ENCODE measurements at regions not wholly inside any gene's neighbourhood (a gene's known extent, or its start where the extent isn't known, plus 50 kb on each side); places are given as distances from the start of the nearest gene placed in this dataset.

- no peak overlapping the region for H3K27ac ChIP-seq (ENCODE audit: insufficient read depth, low read length)
- H4K91ac ChIP-seq (ENCODE audit: insufficient read depth, low read depth, low read length), result no peak overlapping the region
- no peak for ATAC-seq (ENCODE audit: low read depth)
- H3K9me3 ChIP-seq (ENCODE audit: control insufficient read depth, insufficient read depth, low read length), result no peaks in the 10 kb centered on the region
- in situ Hi-C loops (cut with MboI; ENCODE audit: low sequenced_read_pairs) (no loop called here), intact Hi-C loops (cut with micrococcal nuclease) (no loop called here), dilution Hi-C loops (cut with HindIII; ENCODE audit: low sequenced_read_pairs, unreplicated experiment) (no loop called here)
- no peak overlapping the region for H2AFZ ChIP-seq (replicated peaks; ENCODE audit: low read length, poor library complexity)
- ChIA-PET CTCF (no interaction called here), POLR2A (ENCODE audit: unreplicated experiment) (interaction anchor here (0.6 kb wide), 1 partner anchor 1417 kb away, joined by 3 read pairs; no protein-coding TSS in a partner anchor)
- no peak overlapping the region for H3K4me2 ChIP-seq (ENCODE audit: low read depth, low read length)
- no peak overlapping the region for H2BK15ac ChIP-seq (ENCODE audit: low read depth, low read length)
- H3K4ac ChIP-seq (ENCODE audit: low read depth, low read length), result no peak overlapping the region
- 33% methylated on average over 12 of the region's 17 CpGs; no CpG with 5 or more reads in 1 of the 2 experiments for WGBS, 2 experiments (ENCODE audit: extremely low coverage in 2 of 2, insufficient read length in 1 of 2)
- no peaks in the 10 kb centered on the region for H3K27me3 ChIP-seq (ENCODE audit: control insufficient read depth, insufficient read depth, low read length)
- no peak overlapping the region for H2AK9ac ChIP-seq (replicated peaks; ENCODE audit: low read depth, low read length, poor library complexity)
- H4K8ac ChIP-seq (ENCODE audit: low read depth in 2 of 2, low read length in 2 of 2), result no peak overlapping the region
- no peaks in the 10 kb centered on the region for H3K4me1 ChIP-seq (ENCODE audit: control insufficient read depth, insufficient read depth, low read length)
- H3K23ac ChIP-seq (ENCODE audit: low read depth, low read length), result no peak overlapping the region
- no peak overlapping the region for H3K4me3 ChIP-seq (ENCODE audit: insufficient read depth, low read depth, low read length)
- H2BK20ac ChIP-seq (ENCODE audit: low read depth, low read length), result no peak overlapping the region
- no peaks in the 10 kb centered on the region for H3K36me3 ChIP-seq (ENCODE audit: control insufficient read depth, insufficient read depth, low read length)
- H4K20me1 ChIP-seq (ENCODE audit: insufficient read depth, low read length), result no peaks in the 10 kb centered on the region
- H3K79me1 ChIP-seq (ENCODE audit: low read depth in 1 of 2, low read length in 2 of 2), result no peaks in the 10 kb centered on the region
- TF ChIP-seq SMC3 (IDR thresholded peaks at IDR 0.05; ENCODE audit: low read depth, low read length) (no peak), RAD21 (IDR thresholded peaks at IDR 0.05; ENCODE audit: low read length) (no peak), FOS (IDR thresholded peaks at IDR 0.05; ENCODE audit: low read depth, low read length) (no peak), ELK1 (IDR thresholded peaks at IDR 0.05; ENCODE audit: borderline replicate concordance, low read depth, low read length) (no peak), BHLHE40 (IDR thresholded peaks at IDR 0.05; ENCODE audit: low read depth, low read length) (no peak), MAZ (IDR thresholded peaks at IDR 0.05; ENCODE audit: borderline replicate concordance, low read depth, low read length) (no peak), POLR2A (IDR thresholded peaks at IDR 0.05; ENCODE audit: low read depth, low read length) (no peak), NFE2L2 (IDR thresholded peaks at IDR 0.05; ENCODE audit: low read depth, low read length) (no peak), MAFK (IDR thresholded peaks at IDR 0.05; ENCODE audit: low read depth, low read length) (no peak), CTCF (conservative IDR thresholded peaks at IDR 0.05; ENCODE audit: low read depth, low read length) (no peak), CHD1 (IDR thresholded peaks at IDR 0.05; ENCODE audit: low read depth, low read length) (no peak), RFX5 (IDR thresholded peaks at IDR 0.05; ENCODE audit: low read depth, low read length) (no peak), CEBPB (IDR thresholded peaks at IDR 0.05; ENCODE audit: low read depth, low read length) (no peak)
- no peak for DNase-seq
- no peak overlapping the region for H3K14ac ChIP-seq (replicated peaks; ENCODE audit: low read depth, low read length)
- no peak overlapping the region for H3K9ac ChIP-seq (ENCODE audit: low read depth, low read length)
- no peak overlapping the region for H3K18ac ChIP-seq (ENCODE audit: low read depth, low read length)
- no peak overlapping the region for H2BK5ac ChIP-seq (ENCODE audit: low read depth, low read length, poor library complexity, severe bottlenecking)
- H3K9me1 ChIP-seq (ENCODE audit: insufficient read depth, low read length), result no peaks in the 10 kb centered on the region
- H2BK120ac ChIP-seq (ENCODE audit: low read depth, low read length), result no peak overlapping the region
- no peak overlapping the region for H4K5ac ChIP-seq (ENCODE audit: low read depth, low read length)
- no TSS peak for BruUV-seq (replicated peaks)
- H2AK5ac ChIP-seq (ENCODE audit: low read depth, low read length), result no peak overlapping the region
- H3K56ac ChIP-seq (ENCODE audit: extremely low read depth, insufficient read depth, low read length), result no peak overlapping the region
Measured at GRCh38 chr20:58043236-58044140, 185.0 kb downstream of the ANKRD60 start.

Measured in IMR-90 (cell line).